Thyroid gland (tissue), 4 donors: ENCODE measurements at regions not wholly inside any gene's neighbourhood (a gene's known extent, or its start where the extent isn't known, plus 50 kb on each side); places are given as distances from the start of the nearest gene placed in this dataset.

Source experiments
- POLR2A ChIP-seq, 2 donors: fragments of 450-650 bp; IDR thresholded peaks; one replicate each; pipeline ENCODE4 v1.6.1; 2017; ENCODE audit warnings: antibody characterized with exemption in 2 of 2, mild to moderate bottlenecking in 2 of 2, moderate library complexity in 1 of 2
- TF ChIP-seq, protein P1 (sequence below), 6 experiments: fragments of 200-600 bp in 3 of 6; fragments of 450-650 bp in 3 of 6; sonication (generic) in 3 of 6; IDR thresholded peaks; one replicate each; pipeline ENCODE4 v1.5.1; 2016 to 2019; ENCODE audit warnings: antibody characterized with exemption in 6 of 6, mild to moderate bottlenecking in 2 of 6, inconsistent platforms in 1 of 6, moderate library complexity in 1 of 6

DNA sequence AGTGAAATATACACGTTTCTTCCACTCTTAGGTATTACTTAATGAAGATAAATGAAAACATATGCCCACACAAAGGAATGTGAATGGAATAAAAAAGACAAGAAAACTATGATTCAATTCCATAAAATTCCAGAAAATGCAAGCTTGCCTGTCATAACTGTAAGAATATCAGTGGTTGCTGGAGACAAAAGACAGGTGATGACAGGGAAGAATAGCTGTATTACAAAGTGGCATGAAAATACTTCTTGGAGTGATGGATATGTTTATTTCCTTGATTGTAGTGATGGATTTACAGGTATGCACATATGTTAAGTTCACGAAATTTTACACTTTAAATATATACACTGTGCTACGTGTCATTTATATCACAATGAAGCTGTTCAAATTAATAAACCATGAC, 553.3 kb downstream of the HTR1A start:
- TF ChIP-seq, protein P1, sequence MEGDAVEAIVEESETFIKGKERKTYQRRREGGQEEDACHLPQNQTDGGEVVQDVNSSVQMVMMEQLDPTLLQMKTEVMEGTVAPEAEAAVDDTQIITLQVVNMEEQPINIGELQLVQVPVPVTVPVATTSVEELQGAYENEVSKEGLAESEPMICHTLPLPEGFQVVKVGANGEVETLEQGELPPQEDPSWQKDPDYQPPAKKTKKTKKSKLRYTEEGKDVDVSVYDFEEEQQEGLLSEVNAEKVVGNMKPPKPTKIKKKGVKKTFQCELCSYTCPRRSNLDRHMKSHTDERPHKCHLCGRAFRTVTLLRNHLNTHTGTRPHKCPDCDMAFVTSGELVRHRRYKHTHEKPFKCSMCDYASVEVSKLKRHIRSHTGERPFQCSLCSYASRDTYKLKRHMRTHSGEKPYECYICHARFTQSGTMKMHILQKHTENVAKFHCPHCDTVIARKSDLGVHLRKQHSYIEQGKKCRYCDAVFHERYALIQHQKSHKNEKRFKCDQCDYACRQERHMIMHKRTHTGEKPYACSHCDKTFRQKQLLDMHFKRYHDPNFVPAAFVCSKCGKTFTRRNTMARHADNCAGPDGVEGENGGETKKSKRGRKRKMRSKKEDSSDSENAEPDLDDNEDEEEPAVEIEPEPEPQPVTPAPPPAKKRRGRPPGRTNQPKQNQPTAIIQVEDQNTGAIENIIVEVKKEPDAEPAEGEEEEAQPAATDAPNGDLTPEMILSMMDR (IDR thresholded peaks at IDR 0.05) = no peak
- no peak for TF ChIP-seq POLR2A (IDR thresholded peaks at IDR 0.05)
